Smooth muscle cell of the brain vasculature (primary cell): ENCODE measurements at regions not wholly inside any gene's neighbourhood (a gene's known extent, or its start where the extent isn't known, plus 50 kb on each side); places are given as distances from the start of the nearest gene placed in this dataset.

Experiments
- DNase-seq: peaks from one replicate; pipeline ENCODE4 v3.0.0-alpha.2; 2012; ENCODE audit warnings: low read depth, low spot score

- no peak for DNase-seq
Measured at GRCh38 chr11:26030399-26030798, 301.5 kb upstream of the ANO3 start.

- no peak for DNase-seq
Measured at GRCh38 chr11:26032241-26032640, 299.7 kb upstream of the ANO3 start.

- no peak for DNase-seq
Measured at GRCh38 chr11:26035696-26036095, 296.2 kb upstream of the ANO3 start.

- DNase-seq = no peak
Measured at GRCh38 chr11:26037716-26038115, 294.2 kb upstream of the ANO3 start.

- no peak for DNase-seq
Measured at GRCh38 chr11:26040339-26040738, 291.6 kb upstream of the ANO3 start.

- DNase-seq = no peak
Measured at GRCh38 chr11:26042113-26042512, 289.8 kb upstream of the ANO3 start.

GRCh38 chr11:26043665-26044064, 288.3 kb upstream of the ANO3 start:
- no peak for DNase-seq

- DNase-seq = no peak
Measured at GRCh38 chr11:26044389-26044788, 287.5 kb upstream of the ANO3 start.

GRCh38 chr11:26045082-26045481, 286.8 kb upstream of the ANO3 start:
- no peak for DNase-seq

- DNase-seq = no peak
Measured at GRCh38 chr11:26048271-26048670, 283.7 kb upstream of the ANO3 start.

- no peak for DNase-seq
Measured at GRCh38 chr11:26053966-26054365, 278.0 kb upstream of the ANO3 start.

- no peak for DNase-seq
Measured at GRCh38 chr11:26062660-26063059, 269.3 kb upstream of the ANO3 start.

GRCh38 chr11:26063915-26064314, 268.0 kb upstream of the ANO3 start:
- DNase-seq = no peak

GRCh38 chr11:26065944-26066343, 266.0 kb upstream of the ANO3 start:
- DNase-seq = no peak

GRCh38 chr11:26070714-26071380, 261.1 kb upstream of the ANO3 start:
- no peak for DNase-seq

- DNase-seq = no peak
Measured at GRCh38 chr11:26072614-26073153, 259.2 kb upstream of the ANO3 start.

- no peak for DNase-seq
Measured at GRCh38 chr11:26073646-26074045, 258.3 kb upstream of the ANO3 start.

GRCh38 chr11:26076233-26076990, 255.5 kb upstream of the ANO3 start:
- DNase-seq = no peak

- DNase-seq = no peak
Measured at GRCh38 chr11:26078231-26078821, 253.6 kb upstream of the ANO3 start.

GRCh38 chr11:26084313-26084712, 247.6 kb upstream of the ANO3 start:
- DNase-seq = no peak

GRCh38 chr11:26086028-26086427, 245.9 kb upstream of the ANO3 start:
- DNase-seq = no peak

- DNase-seq = no peak
Measured at GRCh38 chr11:26087120-26087935, 244.6 kb upstream of the ANO3 start.
